Right lobe of liver (tissue), 4 donors: ENCODE measurements at regions not wholly inside any gene's neighbourhood (a gene's known extent, or its start where the extent isn't known, plus 50 kb on each side); places are given as distances from the start of the nearest gene placed in this dataset.

Experiments
- POLR2A ChIP-seq: fragments of 450-650 bp; IDR thresholded peaks from one replicate; pipeline ENCODE4 v1.6.1; 2017; ENCODE audit warnings: antibody characterized with exemption, mild to moderate bottlenecking
- TF ChIP-seq, protein P1 (sequence below), 4 donors: fragments of 200-600 bp in 3 of 4; fragments of 450-650 bp in 1 of 4; IDR thresholded peaks; one replicate each; pipeline versions ENCODE4 v1.5.1 to v1.8.0; 2016 to 2022; ENCODE audit warnings: antibody characterized with exemption in 4 of 4, mild to moderate bottlenecking in 2 of 4
- donor health status: DM: no; HTN: no; CAD: no.
- donor health status: DM: no; HTN: no; CAD: no.
- donor health status: DM: no; HTN: yes; CAD: no.

DNA sequence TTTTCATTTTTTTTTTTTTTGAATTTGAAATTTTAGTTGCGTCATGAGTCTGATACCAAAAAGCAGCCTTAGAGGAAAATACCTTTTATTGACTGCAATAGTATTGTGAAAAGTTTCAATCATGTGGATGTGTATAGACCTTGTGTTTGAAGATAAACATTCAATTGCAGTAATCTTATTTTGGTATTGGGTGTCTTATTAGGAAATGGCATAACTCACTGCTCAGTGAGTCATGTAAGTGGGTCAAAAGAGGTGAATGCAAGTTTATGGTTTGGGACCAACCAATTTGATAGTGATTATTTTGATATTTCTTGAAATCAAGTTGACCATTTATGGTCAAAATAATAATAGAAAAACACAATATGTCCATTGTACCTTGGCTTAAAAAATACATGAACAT lies 627.8 kb upstream of the SLIT2 start:
- TF ChIP-seq, protein P1, sequence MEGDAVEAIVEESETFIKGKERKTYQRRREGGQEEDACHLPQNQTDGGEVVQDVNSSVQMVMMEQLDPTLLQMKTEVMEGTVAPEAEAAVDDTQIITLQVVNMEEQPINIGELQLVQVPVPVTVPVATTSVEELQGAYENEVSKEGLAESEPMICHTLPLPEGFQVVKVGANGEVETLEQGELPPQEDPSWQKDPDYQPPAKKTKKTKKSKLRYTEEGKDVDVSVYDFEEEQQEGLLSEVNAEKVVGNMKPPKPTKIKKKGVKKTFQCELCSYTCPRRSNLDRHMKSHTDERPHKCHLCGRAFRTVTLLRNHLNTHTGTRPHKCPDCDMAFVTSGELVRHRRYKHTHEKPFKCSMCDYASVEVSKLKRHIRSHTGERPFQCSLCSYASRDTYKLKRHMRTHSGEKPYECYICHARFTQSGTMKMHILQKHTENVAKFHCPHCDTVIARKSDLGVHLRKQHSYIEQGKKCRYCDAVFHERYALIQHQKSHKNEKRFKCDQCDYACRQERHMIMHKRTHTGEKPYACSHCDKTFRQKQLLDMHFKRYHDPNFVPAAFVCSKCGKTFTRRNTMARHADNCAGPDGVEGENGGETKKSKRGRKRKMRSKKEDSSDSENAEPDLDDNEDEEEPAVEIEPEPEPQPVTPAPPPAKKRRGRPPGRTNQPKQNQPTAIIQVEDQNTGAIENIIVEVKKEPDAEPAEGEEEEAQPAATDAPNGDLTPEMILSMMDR (IDR thresholded peaks at IDR 0.05): no peak
- no peak for TF ChIP-seq POLR2A
